ENCODE measurements at regions not wholly inside any gene's neighbourhood (a gene's known extent, or its start where the extent isn't known, plus 50 kb on each side); places are given as distances from the start of the nearest gene placed in this dataset.

DNA sequence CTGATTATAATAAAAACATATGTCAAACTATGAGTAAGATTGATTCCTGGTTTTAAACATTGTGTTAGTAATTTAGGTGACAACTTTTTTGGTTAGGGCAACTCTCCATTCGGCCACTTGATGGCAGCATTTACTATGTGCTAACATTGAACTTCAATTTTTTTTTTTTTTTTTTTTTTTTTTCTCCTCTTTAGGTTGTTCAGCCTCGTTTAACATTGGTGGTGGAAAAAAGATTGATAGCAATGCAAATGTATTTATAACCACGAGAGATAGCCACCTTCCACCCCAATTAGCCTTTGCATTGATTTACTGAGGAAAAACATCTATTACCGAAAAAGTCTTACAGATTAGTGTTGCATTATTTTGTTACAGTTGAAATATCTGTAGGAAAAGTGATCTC, 159.1 kb downstream of the CSNK1G3 start:
- TF ChIP-seq POLR2A (IDR thresholded peaks at IDR 0.05) (no peak), CTCF (IDR thresholded peaks at IDR 0.05 in 4 of 5, conservative IDR thresholded peaks at IDR 0.05 in 1 of 5) (peak; percentile 52 to 85 (median 72))

Measured in gastrocnemius medialis (tissue), 4 donors.